Bone marrow (tissue), 2 donors: ENCODE measurements at regions not wholly inside any gene's neighbourhood (a gene's known extent, or its start where the extent isn't known, plus 50 kb on each side); places are given as distances from the start of the nearest gene placed in this dataset.

Source experiments
- DNase-seq, 2 donors: peaks; one replicate each; lab custom pipeline; 2025; lab: John Stamatoyannopoulos, UW

DNA sequence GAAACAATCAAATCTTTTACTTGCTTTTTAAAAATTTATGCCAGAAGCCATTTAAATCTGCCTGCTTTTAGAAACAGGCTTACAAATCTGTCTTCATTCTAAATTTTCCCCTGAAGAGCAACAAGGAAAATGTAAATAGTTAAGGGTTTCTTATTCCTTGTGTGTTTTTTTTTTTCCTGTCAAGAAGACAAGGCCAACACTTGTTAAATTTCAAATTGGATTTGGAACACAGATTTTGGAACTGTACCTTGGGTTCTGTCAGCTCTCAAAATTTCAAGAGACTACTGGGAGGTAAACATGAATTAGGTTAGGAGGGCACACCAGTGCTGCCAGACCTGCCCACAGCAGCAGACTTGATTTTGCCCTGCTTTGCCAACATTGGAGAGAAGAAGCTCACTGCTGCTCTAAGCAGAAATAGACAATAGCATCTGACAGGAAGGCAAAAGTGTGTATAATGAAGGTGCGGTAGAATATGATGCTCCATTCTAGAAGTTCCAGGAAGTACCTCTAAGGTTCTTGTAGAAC is 121.7 kb downstream of the NHLRC3 start:
- DNase-seq, result no peak

DNA sequence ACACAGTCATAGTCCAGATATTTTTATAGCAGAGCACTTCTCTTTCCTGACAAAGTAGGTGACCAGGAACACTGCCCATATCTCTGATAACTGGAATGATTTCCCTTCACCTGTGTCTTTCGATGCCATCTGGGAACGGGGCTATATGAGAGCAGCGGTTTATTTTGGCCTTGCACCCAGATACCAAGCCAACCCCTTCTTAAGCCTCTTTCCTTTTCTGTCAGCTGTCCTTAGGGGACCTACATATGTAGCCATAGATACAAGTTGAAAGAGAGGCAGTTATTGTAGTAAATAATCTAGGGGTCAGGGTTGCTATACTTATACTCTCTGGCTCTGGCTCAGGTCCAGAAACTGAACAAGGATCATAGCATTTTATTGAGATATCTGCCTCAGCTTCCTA is 128.8 kb downstream of the NHLRC3 start:
- no peak for DNase-seq

- DNase-seq, result no peak
These were observed 132.5 kb downstream of the NHLRC3 start for GRCh38 chr13:39170711-39171110.

DNA sequence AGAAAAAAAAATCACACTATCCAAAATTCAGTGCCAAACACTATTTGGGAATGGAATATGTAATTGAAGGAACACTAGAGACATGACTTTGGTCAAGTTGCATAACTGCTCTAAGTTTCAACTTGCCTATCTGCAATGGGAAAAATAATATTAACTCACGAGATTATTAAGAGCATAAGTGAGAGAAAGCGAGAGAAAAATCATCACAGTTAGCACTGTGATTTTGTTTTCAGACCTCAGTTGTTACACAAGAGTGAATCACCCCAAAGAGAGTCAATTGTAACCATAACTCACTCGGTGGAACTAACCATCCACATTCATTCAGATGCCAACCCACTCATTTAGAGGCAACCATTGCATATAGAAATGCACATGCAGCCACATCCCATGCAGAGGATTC is 147.1 kb downstream of the NHLRC3 start:
- DNase-seq, result no peak

- DNase-seq, result no peak
These were observed 148.1 kb downstream of the NHLRC3 start for GRCh38 chr13:39186205-39186875.

DNA sequence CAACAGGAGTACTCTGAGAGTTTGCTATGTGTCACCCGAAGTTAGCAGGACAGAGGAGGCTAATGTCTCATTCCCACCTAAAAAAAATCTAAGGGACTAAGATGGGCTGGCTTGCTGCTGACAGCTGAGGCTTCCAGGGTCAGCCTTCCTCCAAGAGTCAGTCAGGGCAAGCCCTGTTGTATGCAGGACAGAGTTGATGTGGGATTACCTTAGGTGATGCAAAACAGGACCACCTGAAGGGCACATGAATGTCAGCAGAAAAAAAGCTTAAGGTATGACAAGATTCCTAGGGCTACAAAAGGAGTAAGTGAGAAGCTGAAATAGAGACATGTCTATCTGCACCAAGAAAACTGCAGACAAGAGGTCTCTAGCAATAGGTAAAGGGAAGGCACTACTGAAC is 151.5 kb downstream of the NHLRC3 start:
- no peak for DNase-seq

GRCh38 chr13:39196965-39197646 is 158.8 kb downstream of the NHLRC3 start:
- no peak for DNase-seq

DNA sequence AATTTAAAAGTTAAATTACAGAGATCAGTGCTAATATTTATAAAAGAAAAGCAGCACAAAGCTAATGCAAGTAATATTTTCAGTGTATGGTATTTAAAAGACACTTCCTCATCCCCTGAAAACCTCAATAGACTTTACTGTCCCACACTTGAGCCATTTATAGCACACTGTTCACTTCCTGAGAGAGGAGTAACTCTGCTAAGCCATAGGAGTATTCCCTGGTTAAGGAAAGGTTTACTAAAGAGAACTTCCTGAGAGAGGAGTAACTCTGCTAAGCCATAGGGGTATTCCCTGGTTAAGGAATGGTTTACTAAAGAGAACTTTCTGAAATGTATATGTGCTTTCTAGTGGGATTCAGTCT is 159.4 kb downstream of the NHLRC3 start:
- DNase-seq, result no peak

- DNase-seq, result no peak
These were observed 162.1 kb downstream of the NHLRC3 start for GRCh38 chr13:39200249-39200910.

DNA sequence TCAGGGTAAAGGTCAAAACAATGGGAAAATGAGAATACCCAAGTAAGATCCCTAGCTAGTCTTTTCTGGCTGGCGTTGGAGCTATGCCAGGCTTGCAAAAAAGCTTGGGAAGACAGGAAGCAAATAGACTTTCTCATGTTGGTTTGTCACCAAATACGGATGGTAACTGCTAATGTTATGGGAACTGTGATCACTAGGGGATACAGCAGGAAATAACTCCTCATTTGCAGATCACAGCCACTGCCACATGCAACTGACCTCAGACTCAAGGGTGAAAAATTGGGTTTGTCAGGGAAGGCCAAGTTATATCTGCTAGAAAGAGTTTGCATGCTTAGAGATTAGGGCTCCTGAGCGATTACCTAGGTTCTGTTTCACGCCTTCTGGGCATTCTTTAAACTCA is 162.9 kb downstream of the NHLRC3 start:
- no peak for DNase-seq

DNA sequence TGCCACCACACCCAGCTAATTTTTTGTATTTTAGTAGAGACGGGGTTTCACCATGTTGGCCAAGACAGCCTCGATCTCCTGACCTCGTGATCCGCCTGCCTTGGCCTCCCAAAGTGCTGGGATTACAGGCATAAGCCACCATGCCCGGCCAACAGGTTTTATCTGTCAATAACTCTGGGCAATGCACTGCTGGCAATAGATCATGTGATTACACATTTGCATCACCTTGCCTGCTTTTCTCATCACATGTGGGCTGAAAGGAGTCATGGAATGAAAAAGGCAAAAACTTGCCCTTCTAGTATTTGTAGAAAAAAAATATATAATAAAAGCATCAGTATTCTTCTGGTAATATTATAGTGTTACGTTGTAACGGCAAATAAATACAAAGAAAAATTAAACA is 164.5 kb downstream of the NHLRC3 start:
- no peak for DNase-seq

DNA sequence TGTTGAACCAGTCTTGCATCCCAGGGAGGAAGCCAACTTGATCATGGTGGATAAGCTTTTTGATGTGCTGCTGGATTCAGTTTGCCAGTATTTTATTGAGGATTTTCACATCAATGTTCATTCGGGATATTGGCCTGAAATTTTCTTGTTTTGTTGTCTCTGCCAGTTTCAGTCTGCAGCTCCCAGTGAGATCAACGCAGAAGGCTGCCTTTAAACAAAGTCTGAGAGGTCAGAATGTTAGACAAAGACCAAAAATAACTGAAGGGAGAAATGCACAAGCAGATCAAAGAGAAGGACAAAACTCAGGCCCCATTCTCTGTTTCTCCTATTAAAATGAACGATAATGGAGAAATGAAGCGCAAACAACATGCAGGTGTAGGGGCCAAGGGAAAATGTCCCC is 170.4 kb downstream of the NHLRC3 start:
- no peak for DNase-seq

DNA sequence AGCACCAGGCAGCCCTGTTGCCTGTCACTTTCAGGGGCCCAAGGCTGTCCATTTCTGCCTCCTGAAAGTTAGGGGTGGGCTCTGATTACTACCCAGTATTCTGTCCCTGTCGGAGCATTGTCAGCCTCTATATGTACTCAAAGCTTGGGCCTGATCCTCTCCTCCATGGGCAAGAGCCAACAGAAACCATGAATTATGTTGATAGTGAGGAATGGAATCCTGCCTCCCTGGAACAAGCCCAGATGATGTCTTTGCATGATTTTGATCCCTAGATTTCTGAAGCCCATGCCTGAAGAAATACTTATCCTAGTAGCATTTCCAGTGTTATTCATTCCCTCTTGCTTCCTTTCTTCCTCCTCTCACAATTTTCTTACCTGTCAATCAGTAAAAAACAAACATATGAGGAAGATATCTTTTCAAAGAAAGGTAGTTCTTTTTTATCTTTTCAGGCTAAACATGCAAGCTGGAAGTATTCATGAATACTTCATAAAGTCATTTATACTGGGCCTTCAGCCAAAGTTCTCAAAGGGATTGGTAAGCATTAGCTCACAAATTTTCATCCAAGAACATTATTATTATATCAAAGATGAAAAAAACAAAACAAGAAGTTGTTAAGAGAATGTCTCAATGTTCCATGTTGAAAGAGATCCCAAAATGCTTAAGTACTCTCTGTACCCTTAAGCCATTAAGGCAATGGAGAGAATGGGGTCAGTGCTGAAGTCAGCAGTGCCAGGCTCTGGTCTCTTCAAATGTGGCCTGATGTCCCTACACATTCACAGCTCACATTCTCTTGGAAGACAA is 171.7 kb downstream of the NHLRC3 start:
- no peak for DNase-seq

- DNase-seq, result no peak
These were observed 172.8 kb downstream of the NHLRC3 start for GRCh38 chr13:39210961-39211534.

DNA sequence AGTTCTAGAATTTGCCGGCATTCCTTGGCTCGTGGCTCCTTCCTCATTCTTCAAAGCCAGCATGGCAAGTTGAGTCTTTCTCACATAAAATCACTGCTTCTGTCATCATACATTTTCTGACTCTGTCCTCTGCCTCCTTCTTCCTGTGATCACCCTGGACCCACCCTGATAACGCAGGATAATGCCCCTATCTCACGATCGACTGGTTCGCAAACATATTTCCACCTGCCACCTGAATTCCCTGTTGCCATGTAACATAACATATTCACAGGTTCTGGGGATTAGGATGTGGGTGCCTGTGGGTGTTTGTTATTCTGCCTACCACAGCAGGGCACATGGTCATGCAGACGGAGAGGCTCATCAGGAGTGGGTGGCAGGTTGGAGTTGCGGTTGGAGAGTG is 177.7 kb downstream of the NHLRC3 start:
- no peak for DNase-seq

- DNase-seq, result no peak
These were observed 179.2 kb downstream of the NHLRC3 start for GRCh38 chr13:39217471-39217870.

- no peak for DNase-seq
These were observed 186.5 kb downstream of the NHLRC3 start for GRCh38 chr13:39224671-39225240.

- DNase-seq, result no peak
These were observed 187.6 kb downstream of the NHLRC3 start for GRCh38 chr13:39225860-39226259.

DNA sequence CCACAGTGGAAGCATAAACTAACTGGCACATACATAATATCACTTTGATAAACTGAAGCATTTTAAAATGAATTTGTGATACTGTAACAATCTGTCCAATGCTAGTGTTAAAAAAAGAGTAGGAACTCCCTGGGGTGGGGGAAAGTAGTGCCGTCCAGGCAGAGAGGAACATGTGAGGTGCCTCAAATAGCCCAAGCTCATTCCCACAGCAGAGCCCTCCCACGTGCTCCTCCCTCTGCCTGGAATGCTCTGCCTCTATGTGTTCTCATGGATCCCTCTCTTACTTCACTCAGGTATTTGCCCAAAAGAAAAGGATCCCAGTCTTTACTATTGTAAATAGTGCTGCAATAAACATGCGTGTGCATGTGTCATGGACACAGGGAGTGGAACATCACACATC is 188.1 kb downstream of the NHLRC3 start:
- no peak for DNase-seq

DNA sequence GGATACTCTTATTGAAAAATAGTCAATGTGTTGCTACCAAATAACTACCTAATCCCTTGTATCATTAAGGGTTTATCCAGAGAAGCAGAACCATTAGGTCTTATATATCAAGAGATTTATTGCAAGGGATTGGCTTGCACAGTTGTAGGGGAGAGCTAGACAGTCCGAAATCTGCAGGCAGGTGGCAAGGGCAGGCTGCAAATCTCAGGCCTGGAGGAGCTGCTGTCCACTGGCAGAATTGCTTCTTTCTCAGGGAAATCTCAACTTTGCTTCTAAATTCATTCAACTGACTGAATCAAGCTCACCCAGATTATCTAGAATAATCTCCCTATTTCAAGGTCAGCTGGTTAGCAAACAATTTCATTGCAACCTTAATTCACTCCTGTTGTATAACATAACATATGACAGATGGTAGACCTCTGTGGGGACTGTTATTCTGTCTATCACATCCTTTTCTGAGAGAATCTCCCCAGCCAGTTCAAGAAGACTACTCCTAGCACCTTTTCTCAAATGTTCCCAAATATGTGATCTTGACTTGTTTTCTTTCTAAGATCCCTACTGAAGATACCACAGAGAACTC is 194.2 kb downstream of the NHLRC3 start:
- no peak for DNase-seq

DNA sequence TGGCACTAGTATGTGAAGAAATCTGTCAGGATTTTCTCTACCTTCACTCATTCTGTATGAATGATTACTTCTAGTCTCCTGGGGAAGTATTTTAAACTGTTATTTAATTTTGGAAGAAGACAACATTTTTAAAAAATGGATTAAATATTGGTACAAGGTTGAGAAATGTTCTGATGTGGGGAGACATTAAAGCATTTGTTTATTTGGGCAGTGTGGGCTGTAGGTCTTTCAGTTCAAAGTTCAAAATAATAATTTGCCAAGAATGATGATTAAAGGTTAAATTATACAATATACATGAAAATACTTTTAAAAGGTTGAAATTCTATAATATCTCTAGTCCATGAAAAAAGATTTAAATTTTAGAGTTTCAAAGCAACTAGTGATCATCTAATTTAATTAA is 194.7 kb downstream of the NHLRC3 start:
- DNase-seq, result no peak
